A549 (cell line): ENCODE measurements at regions not wholly inside any gene's neighbourhood (a gene's known extent, or its start where the extent isn't known, plus 50 kb on each side); places are given as distances from the start of the nearest gene placed in this dataset.

ENCODE experiments used
- CBX2 ChIP-seq: fragments of 200-600 bp; sonication (generic); IDR thresholded peaks from 2 replicates; pipeline ENCODE4 v1.6.1; 2016; ENCODE audit warnings: low read depth, mild to moderate bottlenecking, borderline replicate concordance
- CTCF ChIP-seq: fragments of >200 bp; sonication (Bioruptor Twin); formaldehyde crosslinking; IDR thresholded peaks from 3 replicates; pipeline ENCODE4 v1.5.1; 2016
- EP300 ChIP-seq, 2 experiments: fragments of >200 bp; sonication (Bioruptor Twin); formaldehyde crosslinking; IDR thresholded peaks; 2 replicates in 1 of 2; 3 replicates in 1 of 2; pipeline ENCODE4 v1.6.1; 2016 to 2017
- KDM1A ChIP-seq: fragments of 200-600 bp; sonication (generic); IDR thresholded peaks from 2 replicates; pipeline ENCODE4 v1.6.1; 2016; ENCODE audit warnings: low read depth, mild to moderate bottlenecking
- KDM5A ChIP-seq: fragments of 200-600 bp; sonication (generic); IDR thresholded peaks from 2 replicates; pipeline ENCODE4 v1.6.1; 2016; ENCODE audit warnings: antibody characterized with exemption, mild to moderate bottlenecking
- MYC ChIP-seq: IDR thresholded peaks from 2 replicates; pipeline ENCODE4 v1.6.1; 2012; ENCODE audit warnings: mild to moderate bottlenecking, inconsistent platforms, low read length, improper control_type of control experiment, borderline replicate concordance
- POLR2AphosphoS2 ChIP-seq: conservative IDR thresholded peaks from 2 replicates; pipeline ENCODE4 v1.6.1; 2012; ENCODE audit warnings: low read length, improper control_type of control experiment, inconsistent platforms
- RAD21 ChIP-seq, 2 experiments: fragments of >200 bp in 1 of 2; sonication (Bioruptor Twin) in 1 of 2; formaldehyde crosslinking in 1 of 2; IDR thresholded peaks in 1 of 2; conservative IDR thresholded peaks in 1 of 2; 2 replicates in 1 of 2; 3 replicates in 1 of 2; pipeline ENCODE4 v1.6.1; 2012 to 2018; ENCODE audit warnings: inconsistent platforms in 1 of 2
- RFX5 ChIP-seq: fragments of 450-650 bp; IDR thresholded peaks from 2 replicates; pipeline ENCODE4 v1.7.1; 2014; ENCODE audit warnings: antibody characterized with exemption, mild to moderate bottlenecking, moderate library complexity

- TF ChIP-seq MYC = no peak
- no peak for TF ChIP-seq RFX5
- no peak for TF ChIP-seq RAD21 (conservative IDR thresholded peaks at IDR 0.05 in 1 of 2, IDR thresholded peaks at IDR 0.05 in 1 of 2)
- no peak for TF ChIP-seq POLR2AphosphoS2
- TF ChIP-seq CTCF = no peak
- TF ChIP-seq EP300 (IDR thresholded peaks at IDR 0.05) = no peak
- no peak for TF ChIP-seq KDM5A
- TF ChIP-seq KDM1A = no peak
- no peak for TF ChIP-seq CBX2
Measured at GRCh38 chr11:91790346-91791170, 434.1 kb upstream of the FAT3 start.
